ENCODE measurements at regions not wholly inside any gene's neighbourhood (a gene's known extent, or its start where the extent isn't known, plus 50 kb on each side); places are given as distances from the start of the nearest gene placed in this dataset.

DNA sequence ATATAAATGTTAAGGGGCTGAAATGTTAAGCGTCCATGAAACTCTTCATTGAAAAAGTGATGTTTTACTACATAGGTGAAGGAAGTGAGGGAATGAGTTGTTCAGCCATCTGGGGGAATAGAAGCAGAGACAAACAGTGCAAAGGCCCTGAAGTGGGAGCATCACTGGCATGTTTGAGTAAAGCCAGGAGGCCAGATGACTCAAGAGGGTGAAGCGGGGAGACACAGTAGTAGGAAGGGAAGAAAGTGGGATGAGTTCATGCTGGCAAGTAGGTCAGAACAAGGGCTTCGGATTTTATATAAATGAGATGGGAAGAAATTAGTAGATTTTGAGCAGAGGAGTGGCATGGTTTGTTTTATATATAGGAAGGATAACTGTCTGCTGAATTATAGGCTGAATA is 112.5 kb upstream of the MAP9 start (continued):
- TF ChIP-seq, protein P1, sequence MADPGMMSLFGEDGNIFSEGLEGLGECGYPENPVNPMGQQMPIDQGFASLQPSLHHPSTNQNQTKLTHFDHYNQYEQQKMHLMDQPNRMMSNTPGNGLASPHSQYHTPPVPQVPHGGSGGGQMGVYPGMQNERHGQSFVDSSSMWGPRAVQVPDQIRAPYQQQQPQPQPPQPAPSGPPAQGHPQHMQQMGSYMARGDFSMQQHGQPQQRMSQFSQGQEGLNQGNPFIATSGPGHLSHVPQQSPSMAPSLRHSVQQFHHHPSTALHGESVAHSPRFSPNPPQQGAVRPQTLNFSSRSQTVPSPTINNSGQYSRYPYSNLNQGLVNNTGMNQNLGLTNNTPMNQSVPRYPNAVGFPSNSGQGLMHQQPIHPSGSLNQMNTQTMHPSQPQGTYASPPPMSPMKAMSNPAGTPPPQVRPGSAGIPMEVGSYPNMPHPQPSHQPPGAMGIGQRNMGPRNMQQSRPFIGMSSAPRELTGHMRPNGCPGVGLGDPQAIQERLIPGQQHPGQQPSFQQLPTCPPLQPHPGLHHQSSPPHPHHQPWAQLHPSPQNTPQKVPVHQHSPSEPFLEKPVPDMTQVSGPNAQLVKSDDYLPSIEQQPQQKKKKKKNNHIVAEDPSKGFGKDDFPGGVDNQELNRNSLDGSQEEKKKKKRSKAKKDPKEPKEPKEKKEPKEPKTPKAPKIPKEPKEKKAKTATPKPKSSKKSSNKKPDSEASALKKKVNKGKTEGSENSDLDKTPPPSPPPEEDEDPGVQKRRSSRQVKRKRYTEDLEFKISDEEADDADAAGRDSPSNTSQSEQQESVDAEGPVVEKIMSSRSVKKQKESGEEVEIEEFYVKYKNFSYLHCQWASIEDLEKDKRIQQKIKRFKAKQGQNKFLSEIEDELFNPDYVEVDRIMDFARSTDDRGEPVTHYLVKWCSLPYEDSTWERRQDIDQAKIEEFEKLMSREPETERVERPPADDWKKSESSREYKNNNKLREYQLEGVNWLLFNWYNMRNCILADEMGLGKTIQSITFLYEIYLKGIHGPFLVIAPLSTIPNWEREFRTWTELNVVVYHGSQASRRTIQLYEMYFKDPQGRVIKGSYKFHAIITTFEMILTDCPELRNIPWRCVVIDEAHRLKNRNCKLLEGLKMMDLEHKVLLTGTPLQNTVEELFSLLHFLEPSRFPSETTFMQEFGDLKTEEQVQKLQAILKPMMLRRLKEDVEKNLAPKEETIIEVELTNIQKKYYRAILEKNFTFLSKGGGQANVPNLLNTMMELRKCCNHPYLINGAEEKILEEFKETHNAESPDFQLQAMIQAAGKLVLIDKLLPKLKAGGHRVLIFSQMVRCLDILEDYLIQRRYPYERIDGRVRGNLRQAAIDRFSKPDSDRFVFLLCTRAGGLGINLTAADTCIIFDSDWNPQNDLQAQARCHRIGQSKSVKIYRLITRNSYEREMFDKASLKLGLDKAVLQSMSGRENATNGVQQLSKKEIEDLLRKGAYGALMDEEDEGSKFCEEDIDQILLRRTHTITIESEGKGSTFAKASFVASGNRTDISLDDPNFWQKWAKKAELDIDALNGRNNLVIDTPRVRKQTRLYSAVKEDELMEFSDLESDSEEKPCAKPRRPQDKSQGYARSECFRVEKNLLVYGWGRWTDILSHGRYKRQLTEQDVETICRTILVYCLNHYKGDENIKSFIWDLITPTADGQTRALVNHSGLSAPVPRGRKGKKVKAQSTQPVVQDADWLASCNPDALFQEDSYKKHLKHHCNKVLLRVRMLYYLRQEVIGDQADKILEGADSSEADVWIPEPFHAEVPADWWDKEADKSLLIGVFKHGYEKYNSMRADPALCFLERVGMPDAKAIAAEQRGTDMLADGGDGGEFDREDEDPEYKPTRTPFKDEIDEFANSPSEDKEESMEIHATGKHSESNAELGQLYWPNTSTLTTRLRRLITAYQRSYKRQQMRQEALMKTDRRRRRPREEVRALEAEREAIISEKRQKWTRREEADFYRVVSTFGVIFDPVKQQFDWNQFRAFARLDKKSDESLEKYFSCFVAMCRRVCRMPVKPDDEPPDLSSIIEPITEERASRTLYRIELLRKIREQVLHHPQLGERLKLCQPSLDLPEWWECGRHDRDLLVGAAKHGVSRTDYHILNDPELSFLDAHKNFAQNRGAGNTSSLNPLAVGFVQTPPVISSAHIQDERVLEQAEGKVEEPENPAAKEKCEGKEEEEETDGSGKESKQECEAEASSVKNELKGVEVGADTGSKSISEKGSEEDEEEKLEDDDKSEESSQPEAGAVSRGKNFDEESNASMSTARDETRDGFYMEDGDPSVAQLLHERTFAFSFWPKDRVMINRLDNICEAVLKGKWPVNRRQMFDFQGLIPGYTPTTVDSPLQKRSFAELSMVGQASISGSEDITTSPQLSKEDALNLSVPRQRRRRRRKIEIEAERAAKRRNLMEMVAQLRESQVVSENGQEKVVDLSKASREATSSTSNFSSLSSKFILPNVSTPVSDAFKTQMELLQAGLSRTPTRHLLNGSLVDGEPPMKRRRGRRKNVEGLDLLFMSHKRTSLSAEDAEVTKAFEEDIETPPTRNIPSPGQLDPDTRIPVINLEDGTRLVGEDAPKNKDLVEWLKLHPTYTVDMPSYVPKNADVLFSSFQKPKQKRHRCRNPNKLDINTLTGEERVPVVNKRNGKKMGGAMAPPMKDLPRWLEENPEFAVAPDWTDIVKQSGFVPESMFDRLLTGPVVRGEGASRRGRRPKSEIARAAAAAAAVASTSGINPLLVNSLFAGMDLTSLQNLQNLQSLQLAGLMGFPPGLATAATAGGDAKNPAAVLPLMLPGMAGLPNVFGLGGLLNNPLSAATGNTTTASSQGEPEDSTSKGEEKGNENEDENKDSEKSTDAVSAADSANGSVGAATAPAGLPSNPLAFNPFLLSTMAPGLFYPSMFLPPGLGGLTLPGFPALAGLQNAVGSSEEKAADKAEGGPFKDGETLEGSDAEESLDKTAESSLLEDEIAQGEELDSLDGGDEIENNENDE (IDR thresholded peaks at IDR 0.05; ENCODE audit: insufficient replicate concordance, low read length): no peak

Measured in H1 (cell line).